ENCODE measurements at regions not wholly inside any gene's neighbourhood (a gene's known extent, or its start where the extent isn't known, plus 50 kb on each side); places are given as distances from the start of the nearest gene placed in this dataset.

DNA sequence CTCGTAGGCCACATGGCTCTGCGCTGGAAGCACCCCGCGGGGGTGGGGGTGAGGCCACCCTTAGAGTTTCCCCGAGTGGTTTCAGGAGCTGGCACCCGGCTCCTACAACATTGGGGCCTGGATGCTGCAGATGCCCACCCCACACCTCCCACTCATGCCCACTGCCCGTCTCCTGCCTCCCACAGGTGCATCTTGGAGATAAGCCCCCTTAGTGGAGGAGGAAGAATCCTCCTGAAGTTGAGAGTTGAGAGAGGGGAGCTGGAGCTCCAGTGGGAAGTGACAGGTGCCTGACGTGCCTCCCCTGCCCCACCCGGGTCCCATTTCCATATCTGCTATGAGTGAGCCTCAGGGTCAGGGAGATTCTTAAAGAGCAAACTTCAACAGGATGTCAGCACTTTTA, 341.3 kb downstream of the TEX29 start:
- TF ChIP-seq, protein P1, sequence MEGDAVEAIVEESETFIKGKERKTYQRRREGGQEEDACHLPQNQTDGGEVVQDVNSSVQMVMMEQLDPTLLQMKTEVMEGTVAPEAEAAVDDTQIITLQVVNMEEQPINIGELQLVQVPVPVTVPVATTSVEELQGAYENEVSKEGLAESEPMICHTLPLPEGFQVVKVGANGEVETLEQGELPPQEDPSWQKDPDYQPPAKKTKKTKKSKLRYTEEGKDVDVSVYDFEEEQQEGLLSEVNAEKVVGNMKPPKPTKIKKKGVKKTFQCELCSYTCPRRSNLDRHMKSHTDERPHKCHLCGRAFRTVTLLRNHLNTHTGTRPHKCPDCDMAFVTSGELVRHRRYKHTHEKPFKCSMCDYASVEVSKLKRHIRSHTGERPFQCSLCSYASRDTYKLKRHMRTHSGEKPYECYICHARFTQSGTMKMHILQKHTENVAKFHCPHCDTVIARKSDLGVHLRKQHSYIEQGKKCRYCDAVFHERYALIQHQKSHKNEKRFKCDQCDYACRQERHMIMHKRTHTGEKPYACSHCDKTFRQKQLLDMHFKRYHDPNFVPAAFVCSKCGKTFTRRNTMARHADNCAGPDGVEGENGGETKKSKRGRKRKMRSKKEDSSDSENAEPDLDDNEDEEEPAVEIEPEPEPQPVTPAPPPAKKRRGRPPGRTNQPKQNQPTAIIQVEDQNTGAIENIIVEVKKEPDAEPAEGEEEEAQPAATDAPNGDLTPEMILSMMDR (IDR thresholded peaks at IDR 0.05), result no peak
- TF ChIP-seq, protein P2, sequence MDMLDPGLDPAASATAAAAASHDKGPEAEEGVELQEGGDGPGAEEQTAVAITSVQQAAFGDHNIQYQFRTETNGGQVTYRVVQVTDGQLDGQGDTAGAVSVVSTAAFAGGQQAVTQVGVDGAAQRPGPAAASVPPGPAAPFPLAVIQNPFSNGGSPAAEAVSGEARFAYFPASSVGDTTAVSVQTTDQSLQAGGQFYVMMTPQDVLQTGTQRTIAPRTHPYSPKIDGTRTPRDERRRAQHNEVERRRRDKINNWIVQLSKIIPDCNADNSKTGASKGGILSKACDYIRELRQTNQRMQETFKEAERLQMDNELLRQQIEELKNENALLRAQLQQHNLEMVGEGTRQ (IDR thresholded peaks at IDR 0.05; ENCODE audit: borderline replicate concordance, low read depth, low read length), result no peak
- TF ChIP-seq TCF12 (IDR thresholded peaks at IDR 0.05) (no peak), MEF2A (IDR thresholded peaks at IDR 0.05; ENCODE audit: borderline replicate concordance, low read depth) (no peak), RFX5 (IDR thresholded peaks at IDR 0.05; ENCODE audit: low read length) (no peak), CHD2 (IDR thresholded peaks at IDR 0.05; ENCODE audit: low read length, partially characterized antibody) (no peak), TAF1 (IDR thresholded peaks at IDR 0.05; ENCODE audit: borderline replicate concordance, low read depth, low read length) (no peak), EP300 (IDR thresholded peaks at IDR 0.05; ENCODE audit: borderline replicate concordance in 1 of 2, low read depth in 1 of 2, low read length in 1 of 2) (no peak)
- TF ChIP-seq, protein P3, sequence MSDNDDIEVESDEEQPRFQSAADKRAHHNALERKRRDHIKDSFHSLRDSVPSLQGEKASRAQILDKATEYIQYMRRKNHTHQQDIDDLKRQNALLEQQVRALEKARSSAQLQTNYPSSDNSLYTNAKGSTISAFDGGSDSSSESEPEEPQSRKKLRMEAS (IDR thresholded peaks at IDR 0.05; ENCODE audit: low read depth), result no peak
- TF ChIP-seq, protein P4, sequence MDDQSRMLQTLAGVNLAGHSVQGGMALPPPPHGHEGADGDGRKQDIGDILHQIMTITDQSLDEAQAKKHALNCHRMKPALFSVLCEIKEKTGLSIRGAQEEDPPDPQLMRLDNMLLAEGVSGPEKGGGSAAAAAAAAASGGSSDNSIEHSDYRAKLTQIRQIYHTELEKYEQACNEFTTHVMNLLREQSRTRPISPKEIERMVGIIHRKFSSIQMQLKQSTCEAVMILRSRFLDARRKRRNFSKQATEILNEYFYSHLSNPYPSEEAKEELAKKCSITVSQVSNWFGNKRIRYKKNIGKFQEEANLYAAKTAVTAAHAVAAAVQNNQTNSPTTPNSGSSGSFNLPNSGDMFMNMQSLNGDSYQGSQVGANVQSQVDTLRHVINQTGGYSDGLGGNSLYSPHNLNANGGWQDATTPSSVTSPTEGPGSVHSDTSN (IDR thresholded peaks at IDR 0.05), result no peak
- TF ChIP-seq, protein P5, sequence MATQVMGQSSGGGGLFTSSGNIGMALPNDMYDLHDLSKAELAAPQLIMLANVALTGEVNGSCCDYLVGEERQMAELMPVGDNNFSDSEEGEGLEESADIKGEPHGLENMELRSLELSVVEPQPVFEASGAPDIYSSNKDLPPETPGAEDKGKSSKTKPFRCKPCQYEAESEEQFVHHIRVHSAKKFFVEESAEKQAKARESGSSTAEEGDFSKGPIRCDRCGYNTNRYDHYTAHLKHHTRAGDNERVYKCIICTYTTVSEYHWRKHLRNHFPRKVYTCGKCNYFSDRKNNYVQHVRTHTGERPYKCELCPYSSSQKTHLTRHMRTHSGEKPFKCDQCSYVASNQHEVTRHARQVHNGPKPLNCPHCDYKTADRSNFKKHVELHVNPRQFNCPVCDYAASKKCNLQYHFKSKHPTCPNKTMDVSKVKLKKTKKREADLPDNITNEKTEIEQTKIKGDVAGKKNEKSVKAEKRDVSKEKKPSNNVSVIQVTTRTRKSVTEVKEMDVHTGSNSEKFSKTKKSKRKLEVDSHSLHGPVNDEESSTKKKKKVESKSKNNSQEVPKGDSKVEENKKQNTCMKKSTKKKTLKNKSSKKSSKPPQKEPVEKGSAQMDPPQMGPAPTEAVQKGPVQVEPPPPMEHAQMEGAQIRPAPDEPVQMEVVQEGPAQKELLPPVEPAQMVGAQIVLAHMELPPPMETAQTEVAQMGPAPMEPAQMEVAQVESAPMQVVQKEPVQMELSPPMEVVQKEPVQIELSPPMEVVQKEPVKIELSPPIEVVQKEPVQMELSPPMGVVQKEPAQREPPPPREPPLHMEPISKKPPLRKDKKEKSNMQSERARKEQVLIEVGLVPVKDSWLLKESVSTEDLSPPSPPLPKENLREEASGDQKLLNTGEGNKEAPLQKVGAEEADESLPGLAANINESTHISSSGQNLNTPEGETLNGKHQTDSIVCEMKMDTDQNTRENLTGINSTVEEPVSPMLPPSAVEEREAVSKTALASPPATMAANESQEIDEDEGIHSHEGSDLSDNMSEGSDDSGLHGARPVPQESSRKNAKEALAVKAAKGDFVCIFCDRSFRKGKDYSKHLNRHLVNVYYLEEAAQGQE (IDR thresholded peaks at IDR 0.05; ENCODE audit: low read depth, low read length), result no peak

Measured in SK-N-SH (cell line).